H1 (cell line): ENCODE measurements at regions not wholly inside any gene's neighbourhood (a gene's known extent, or its start where the extent isn't known, plus 50 kb on each side); places are given as distances from the start of the nearest gene placed in this dataset.
"Not testable (repeated sequence)": the region's sequence is repeated elsewhere in the genome, so short reads cannot be mapped to it uniquely, and the experiment has no call there.

Experiments
- CTCF ChIA-PET: fragments of 300-600 bp; sonication (Branson Sonifier 250); formaldehyde crosslinking; loops from one replicate; lab custom pipeline; 2021; ENCODE audit not compliant: partially characterized antibody; lab: Charles Lee
- POLR2A ChIA-PET: fragments of 300-600 bp; sonication (Branson Sonifier 250); formaldehyde crosslinking; loops from one replicate; lab custom pipeline; 2021; ENCODE audit warnings: inconsistent platforms; ENCODE audit not compliant: partially characterized antibody; lab: Charles Lee
- DNase-seq, 2 experiments: peaks; one replicate each; pipeline versions ENCODE4 v3.0.0 to v3.0.0-alpha.2; 2010 to 2022; ENCODE audit warnings: low spot score in 2 of 2, low read depth in 1 of 2, mixed read lengths in 1 of 2
- FAIRE-seq: peaks from 2 replicates; lab custom pipeline; 2011; peaks lifted over from hg19 to GRCh38; lab: Jason Lieb, UNC
- H2AFZ ChIP-seq: 2 replicates; pipeline ENCODE4 v1.8.1; 2012; ENCODE audit warnings: low read length, inconsistent platforms
- H2AK5ac ChIP-seq: 2 replicates; pipeline ENCODE4 v1.6.1; 2013; ENCODE audit warnings: low read depth, low read length
- H2BK120ac ChIP-seq: replicated peaks from 2 replicates; pipeline ENCODE3; 2013; ENCODE audit warnings: low read depth, low read length, inconsistent platforms
- H2BK12ac ChIP-seq: 2 replicates; pipeline ENCODE4 v1.6.1; 2013; ENCODE audit warnings: low read depth, low read length
- H2BK15ac ChIP-seq: 2 replicates; pipeline ENCODE4 v1.6.1; 2013; ENCODE audit warnings: low read length
- H2BK20ac ChIP-seq: 2 replicates; pipeline ENCODE4 v1.6.1; 2013; ENCODE audit warnings: low read length
- H2BK5ac ChIP-seq: 2 replicates; pipeline ENCODE4 v1.6.1; 2013; ENCODE audit warnings: low read depth, low read length
- H3K14ac ChIP-seq: 2 replicates; pipeline ENCODE4 v1.6.1; 2013; ENCODE audit warnings: inconsistent platforms; ENCODE audit not compliant: insufficient read length
- H3K18ac ChIP-seq: 2 replicates; pipeline ENCODE4 v1.6.1; 2013; ENCODE audit warnings: low read length; ENCODE audit errors: extremely low read depth
- H3K23ac ChIP-seq: 2 replicates; pipeline ENCODE4 v1.6.1; 2013; ENCODE audit warnings: inconsistent platforms; ENCODE audit not compliant: insufficient read length
- H3K23me2 ChIP-seq: 2 replicates; pipeline ENCODE4 v1.6.1; 2013; ENCODE audit warnings: low read depth, low read length
- H3K27ac ChIP-seq: 2 replicates; pipeline ENCODE4 v1.6.1; 2011; ENCODE audit warnings: low read depth, low read length, inconsistent platforms
- H3K27me3 ChIP-seq, 4 experiments: replicated peaks in 1 of 4; 1 replicate in 1 of 4; 2 replicates in 3 of 4; pipeline versions ENCODE4 v1.6.1 to v1.8.1; 2011 to 2013; ENCODE audit warnings: low read length in 3 of 4, mild to moderate bottlenecking in 3 of 4, inconsistent platforms in 2 of 4, mixed read lengths in 2 of 4, moderate library complexity in 1 of 4; ENCODE audit not compliant: control insufficient read depth in 3 of 4, insufficient read depth in 3 of 4; ENCODE audit errors: extremely low read depth in 1 of 4
- H3K36me3 ChIP-seq, 4 experiments: 2 replicates each; pipeline versions ENCODE4 v1.6.1 to v1.8.1; 2011 to 2013; ENCODE audit warnings: mild to moderate bottlenecking in 4 of 4, low read length in 3 of 4, moderate library complexity in 2 of 4, control low read depth in 1 of 4, inconsistent platforms in 1 of 4; ENCODE audit not compliant: insufficient read depth in 4 of 4, control insufficient read depth in 2 of 4
- H3K4ac ChIP-seq: replicated peaks from 2 replicates; pipeline ENCODE3; 2013; ENCODE audit warnings: low read length, low read depth, mixed read lengths, inconsistent platforms; ENCODE audit not compliant: insufficient read length
- H3K4me1 ChIP-seq, 4 experiments: replicated peaks in 1 of 4; 1 replicate in 1 of 4; 2 replicates in 3 of 4; pipeline versions ENCODE4 v1.6.1 to v1.8.1; 2011 to 2013; ENCODE audit warnings: low read length in 3 of 4, inconsistent platforms in 2 of 4, mixed read lengths in 1 of 4; ENCODE audit not compliant: insufficient read depth in 4 of 4, control insufficient read depth in 3 of 4
- H3K4me2 ChIP-seq, 2 experiments: 2 replicates each; pipeline versions ENCODE4 v1.6.1 to v1.8.1; 2011 to 2013; ENCODE audit warnings: low read depth in 2 of 2, low read length in 2 of 2, control low read depth in 1 of 2, inconsistent platforms in 1 of 2, mild to moderate bottlenecking in 1 of 2; ENCODE audit not compliant: insufficient read depth in 1 of 2
- H3K4me3 ChIP-seq, 4 experiments: fragments of 200-600, 300-600 bp in 1 of 4; sonication (generic), shearing (Covaris generic), sonication (Bioruptor Twin) in 1 of 4; 2 replicates each; pipeline versions ENCODE4 v1.5.1 to v1.8.1; 2011 to 2016; ENCODE audit warnings: low read length in 4 of 4, low read depth in 3 of 4, control low read depth in 2 of 4, inconsistent platforms in 2 of 4, mild to moderate bottlenecking in 2 of 4, mixed read lengths in 1 of 4, moderate library complexity in 1 of 4; ENCODE audit not compliant: insufficient read depth in 2 of 4; ENCODE audit errors: extremely low read depth in 1 of 4
- H3K56ac ChIP-seq: replicated peaks from 2 replicates; pipeline ENCODE3; 2013; ENCODE audit warnings: low read depth, mild to moderate bottlenecking, mixed read lengths, low read length, inconsistent platforms; ENCODE audit not compliant: insufficient read length
- H3K79me1 ChIP-seq: 2 replicates; pipeline ENCODE4 v1.6.1; 2013; ENCODE audit warnings: low read depth, low read length, control low read depth
- H3K79me2 ChIP-seq, 2 experiments: 2 replicates each; pipeline versions ENCODE4 v1.6.1 to v1.8.1; 2012 to 2013; ENCODE audit warnings: low read length in 2 of 2, mild to moderate bottlenecking in 2 of 2, inconsistent platforms in 1 of 2; ENCODE audit not compliant: insufficient read depth in 2 of 2, control insufficient read depth in 1 of 2
- H3K9ac ChIP-seq, 4 experiments: replicated peaks in 1 of 4; 1 replicate in 1 of 4; 2 replicates in 3 of 4; pipeline versions ENCODE4 v1.6.1 to v1.8.1; 2011 to 2013; ENCODE audit warnings: low read depth in 3 of 4, low read length in 3 of 4, control low read depth in 2 of 4, mild to moderate bottlenecking in 2 of 4, moderate library complexity in 2 of 4, inconsistent platforms in 1 of 4; ENCODE audit errors: extremely low read depth in 1 of 4
- H3K9me3 ChIP-seq, 2 experiments: 2 replicates each; pipeline versions ENCODE4 v1.6.1 to v1.8.1; 2012 to 2013; ENCODE audit warnings: mild to moderate bottlenecking in 2 of 2, moderate library complexity in 2 of 2, control low read depth in 1 of 2, inconsistent platforms in 1 of 2, low read depth in 1 of 2, low read length in 1 of 2, mixed read lengths in 1 of 2; ENCODE audit not compliant: insufficient read depth in 2 of 2
- H4K20me1 ChIP-seq, 2 experiments: replicated peaks in 1 of 2; 2 replicates each; pipeline versions ENCODE3 to v1.8.1; 2011 to 2013; ENCODE audit warnings: inconsistent platforms in 2 of 2, low read length in 2 of 2, mild to moderate bottlenecking in 1 of 2; ENCODE audit not compliant: insufficient read depth in 2 of 2, control insufficient read depth in 1 of 2
- H4K5ac ChIP-seq: 2 replicates; pipeline ENCODE4 v1.6.1; 2013; ENCODE audit warnings: low read length, low read depth, mixed read lengths, inconsistent platforms; ENCODE audit not compliant: insufficient read length
- H4K8ac ChIP-seq: 2 replicates; pipeline ENCODE4 v1.8.0; 2013; ENCODE audit warnings: mild to moderate bottlenecking, moderate library complexity, low read length, inconsistent platforms; ENCODE audit not compliant: insufficient read depth; ENCODE audit errors: extremely low read depth
- H4K91ac ChIP-seq: replicated peaks from 2 replicates; pipeline ENCODE3; 2013; ENCODE audit warnings: low read length, mixed read lengths, inconsistent platforms; ENCODE audit not compliant: insufficient read length
- WGBS, 2 experiments: shearing (Covaris generic) in 1 of 2; methylation state at CpG; one replicate each; pipeline versions ENCODE4 v1.1.6 to v1.1.7; 2013 to 2015; ENCODE audit warnings: low lambda C conversion rate in 2 of 2, mixed read lengths in 2 of 2, inconsistent platforms in 1 of 2, low coverage in 1 of 2, missing lambda C conversion rate in 1 of 2; ENCODE audit not compliant: insufficient replicate concordance in 2 of 2, insufficient coverage in 1 of 2, insufficient read length in 1 of 2; ENCODE audit errors: extremely low coverage in 1 of 2, missing lambda C conversion rate in 1 of 2; 5-methylcytosine and 5-hydroxymethylcytosine counted together

GRCh38 chr16:13352796-13353195 lies 451.4 kb downstream of the SHISA9 start:
- not testable (repeated sequence) for H3K79me1 ChIP-seq, H2AK5ac ChIP-seq, FAIRE-seq, H4K91ac ChIP-seq, DNase-seq, H4K20me1 ChIP-seq, H4K5ac ChIP-seq, H2AFZ ChIP-seq, H3K9ac ChIP-seq, H3K4ac ChIP-seq, H3K23me2 ChIP-seq, H3K79me2 ChIP-seq, H2BK5ac ChIP-seq, H3K27me3 ChIP-seq, H2BK120ac ChIP-seq, H4K8ac ChIP-seq, H3K27ac ChIP-seq, H2BK20ac ChIP-seq, H3K9me3 ChIP-seq, H3K14ac ChIP-seq, H3K18ac ChIP-seq, H3K56ac ChIP-seq, H3K23ac ChIP-seq, H2BK15ac ChIP-seq, H2BK12ac ChIP-seq
- CTCF ChIA-PET, result interaction anchor here (1.6 kb wide), 1 partner anchor 452 kb away, joined by 4 read pairs; no protein-coding TSS in a partner anchor
- H3K4me1 ChIP-seq, result peaks cover 3 to 11% (median 10%) of the 10 kb centered on the region in 4 experiments; a peak in 5 of 7 replicates
- 0 out of 8 replicates have a peak overlapping the region, but pooled peaks of 1 of the 4 experiments have one; percentile 21 for H3K4me3 ChIP-seq
- POLR2A ChIA-PET, result interaction anchor here (1.3 to 3.2 kb wide), 4 partner anchors 8 to 32 kb away, joined by 3 to 14 read pairs (median 4); no protein-coding TSS in a partner anchor
- peak overlapping the region in 1 of 2 experiments; percentile 45; a peak in 1 of 4 replicates for H3K4me2 ChIP-seq
- peaks cover 0 to 26% (median 14%) of the 10 kb centered on the region in 4 experiments; a peak in 5 of 8 replicates for H3K36me3 ChIP-seq
- WGBS, 2 experiments, result 11% methylated on average over 6 of the region's 7 CpGs; no CpG with 5 or more reads in 1 of the 2 experiments
